ENCODE measurements at regions not wholly inside any gene's neighbourhood (a gene's known extent, or its start where the extent isn't known, plus 50 kb on each side); places are given as distances from the start of the nearest gene placed in this dataset.
A peak's percentile ranks its signal among the peaks of the same experiment; 100 is the strongest.

- DNase-seq (ENCODE audit: extremely low read depth, insufficient read length), result no peak
These were observed 143.7 kb downstream of the ASB1 start for GRCh38 chr2:238570391-238570790.

GRCh38 chr2:238570926-238571325 lies 144.2 kb downstream of the ASB1 start:
- no peak overlapping the region for H3K4me3 ChIP-seq (replicated peaks; ENCODE audit: low read depth, low read length)
- H3K27me3 ChIP-seq (replicated peaks; ENCODE audit: control insufficient read depth, insufficient read depth, low read length), result peaks cover 1% of the 10 kb centered on the region; the same call in 1 of the 2 replicates
- no peak for DNase-seq (ENCODE audit: extremely low read depth, insufficient read length)
- no peak for TF ChIP-seq CTCF (IDR thresholded peaks at IDR 0.05; ENCODE audit: insufficient read depth, low read length, poor library complexity, severe bottlenecking)
- no peaks in the 10 kb centered on the region for H3K36me3 ChIP-seq (ENCODE audit: control insufficient read depth, insufficient read depth, low read length)

More at GRCh38 chr2:238570391-238570790, 143.7 kb downstream of the ASB1 start:
- H3K4me3 ChIP-seq (replicated peaks; ENCODE audit: low read depth, low read length), result no peak overlapping the region
- H3K36me3 ChIP-seq (ENCODE audit: control insufficient read depth, insufficient read depth, low read length), result no peaks in the 10 kb centered on the region
- no peak for TF ChIP-seq CTCF (IDR thresholded peaks at IDR 0.05; ENCODE audit: insufficient read depth, low read length, poor library complexity, severe bottlenecking)
- H3K27me3 ChIP-seq (replicated peaks; ENCODE audit: control insufficient read depth, insufficient read depth, low read length), result peaks cover 1% of the 10 kb centered on the region; the same call in 1 of the 2 replicates

GRCh38 chr2:238571661-238572372 lies 145.1 kb downstream of the ASB1 start:
- no peak for TF ChIP-seq CTCF (IDR thresholded peaks at IDR 0.05; ENCODE audit: insufficient read depth, low read length, poor library complexity, severe bottlenecking)
- no peak for DNase-seq (ENCODE audit: extremely low read depth, insufficient read length)
- Histone ChIP-seq H3K27me3 (replicated peaks; ENCODE audit: control insufficient read depth, insufficient read depth, low read length) (peaks cover 1% of the 10 kb centered on the region; the same call in 1 of the 2 replicates), H3K36me3 (ENCODE audit: control insufficient read depth, insufficient read depth, low read length) (no peaks in the 10 kb centered on the region), H3K4me3 (replicated peaks; ENCODE audit: low read depth, low read length) (no peak overlapping the region)

GRCh38 chr2:238573065-238573778 lies 146.5 kb downstream of the ASB1 start:
- Histone ChIP-seq H3K36me3 (ENCODE audit: control insufficient read depth, insufficient read depth, low read length) (no peaks in the 10 kb centered on the region), H3K27me3 (replicated peaks; ENCODE audit: control insufficient read depth, insufficient read depth, low read length) (peaks cover 1% of the 10 kb centered on the region; the same call in 1 of the 2 replicates), H3K4me3 (replicated peaks; ENCODE audit: low read depth, low read length) (no peak overlapping the region)
- peak; percentile 86 for TF ChIP-seq CTCF (IDR thresholded peaks at IDR 0.05; ENCODE audit: insufficient read depth, low read length, poor library complexity, severe bottlenecking)
- DNase-seq (ENCODE audit: extremely low read depth, insufficient read length), result no peak

- Histone ChIP-seq H3K4me3 (replicated peaks; ENCODE audit: low read depth, low read length) (no peak overlapping the region), H3K36me3 (ENCODE audit: control insufficient read depth, insufficient read depth, low read length) (no peaks in the 10 kb centered on the region), H3K27me3 (replicated peaks; ENCODE audit: control insufficient read depth, insufficient read depth, low read length) (peaks cover 1% of the 10 kb centered on the region; the same call in 1 of the 2 replicates)
- no peak for TF ChIP-seq CTCF (IDR thresholded peaks at IDR 0.05; ENCODE audit: insufficient read depth, low read length, poor library complexity, severe bottlenecking)
- DNase-seq (ENCODE audit: extremely low read depth, insufficient read length), result no peak
These were observed 147.2 kb downstream of the ASB1 start for GRCh38 chr2:238573916-238574315.

Data from GM06990 (cell line).